GM12878 (cell line): ENCODE measurements at regions not wholly inside any gene's neighbourhood (a gene's known extent, or its start where the extent isn't known, plus 50 kb on each side); places are given as distances from the start of the nearest gene placed in this dataset.

Experiments
- ATAC-seq: fragments of 200-7000 bp; cut with Tn5 transposase; 3 replicates; pipeline ENCODE4 v1.9.1; 2020; ENCODE audit warnings: mild to moderate bottlenecking, moderate library complexity
- BruUV-seq: library from RNA; stranded (reverse); fragments of 400-500 nt; replicated peaks from 2 replicates; lab custom pipeline; 2021; lab: Mats Ljungman, UMichigan
- CTCF ChIA-PET: fragments of 300-600 bp; sonication (Branson Sonifier 250); formaldehyde crosslinking; extraction: SDS; loops from one replicate; lab custom pipeline; 2021; ENCODE audit warnings: inconsistent platforms; lab: Yijun Ruan, JAX
- POLR2A ChIA-PET: fragments of 350-600 bp; formaldehyde crosslinking; extraction: SDS; loops from one replicate; lab custom pipeline; 2021; ENCODE audit warnings: inconsistent platforms; lab: Charles Lee
- RAD21 ChIA-PET: fragments of 300-600 bp; sonication (Branson Sonifier 250); formaldehyde crosslinking; loops from one replicate; lab custom pipeline; 2023; ENCODE audit warnings: antibody characterized with exemption; ENCODE audit not compliant: unreplicated experiment; lab: Charles Lee
- SMC1A ChIA-PET: fragments of 300-600 bp; sonication (Branson Sonifier 250); formaldehyde crosslinking; loops from one replicate; lab custom pipeline; 2023; ENCODE audit not compliant: unreplicated experiment, uncharacterized antibody; lab: Charles Lee
- DNase-seq: peaks from one replicate; pipeline ENCODE4 v3.0.0-alpha.2; 2011; ENCODE audit warnings: low read depth, low spot score
- FAIRE-seq: peaks from 3 replicates; lab custom pipeline; 2011; peaks lifted over from hg19 to GRCh38; lab: Jason Lieb, UNC
- H2AFZ ChIP-seq: 2 replicates; pipeline ENCODE4 v1.6.0; 2011; ENCODE audit warnings: low read depth, low read length, control low read depth; ENCODE audit not compliant: control insufficient read depth
- H3K27ac ChIP-seq: 2 replicates; pipeline ENCODE4 v1.5.1; 2011; ENCODE audit warnings: control low read depth; ENCODE audit not compliant: control insufficient read depth, insufficient read depth
- H3K27me3 ChIP-seq, 2 experiments: replicated peaks in 1 of 2; 2 replicates each; pipeline versions ENCODE4 v1.6.0 to v1.6.1; 2011; ENCODE audit warnings: low read length in 1 of 2; ENCODE audit not compliant: control insufficient read depth in 2 of 2, insufficient read depth in 2 of 2
- H3K36me3 ChIP-seq, 2 experiments: 2 replicates each; pipeline ENCODE4 v1.5.1; 2011; ENCODE audit warnings: low read length in 1 of 2; ENCODE audit not compliant: control insufficient read depth in 2 of 2, insufficient read depth in 2 of 2
- H3K4me1 ChIP-seq: 2 replicates; pipeline ENCODE4 v1.6.1; 2011; ENCODE audit warnings: mild to moderate bottlenecking, low read length, moderate library complexity, mixed read lengths; ENCODE audit not compliant: control insufficient read depth, insufficient read depth
- H3K4me2 ChIP-seq: 2 replicates; pipeline ENCODE4 v1.6.0; 2011; ENCODE audit warnings: control low read depth; ENCODE audit not compliant: control insufficient read depth, insufficient read depth
- H3K4me3 ChIP-seq: fragments of 200-600 bp; sonication (generic); 2 replicates; pipeline ENCODE4 v1.5.1; 2016
- H3K79me2 ChIP-seq: 2 replicates; pipeline ENCODE4 v1.6.0; 2011; ENCODE audit warnings: low read length; ENCODE audit not compliant: control insufficient read depth, insufficient read depth
- H3K9ac ChIP-seq: 2 replicates; pipeline ENCODE4 v1.8.0; 2011; ENCODE audit warnings: low read length, control low read depth, mixed read lengths; ENCODE audit not compliant: control insufficient read depth, insufficient read depth
- H3K9me3 ChIP-seq: replicated peaks from 3 replicates; pipeline ENCODE4 v1.5.1; 2011; ENCODE audit warnings: mild to moderate bottlenecking, low read length; ENCODE audit not compliant: control insufficient read depth, insufficient read depth
- H4K20me1 ChIP-seq: 2 replicates; pipeline ENCODE4 v1.6.0; 2011; ENCODE audit not compliant: control insufficient read depth, insufficient read depth
- CHD4 ChIP-seq: fragments of 200-600 bp; sonication (generic); IDR thresholded peaks from 2 replicates; pipeline ENCODE4 v1.6.1; 2016; ENCODE audit warnings: mild to moderate bottlenecking
- HCFC1 ChIP-seq: fragments of 150-350 bp; IDR thresholded peaks from 2 replicates; pipeline ENCODE4 v1.6.1; 2014; ENCODE audit warnings: low read length
- JUNB ChIP-seq: IDR thresholded peaks from 2 replicates; pipeline ENCODE4 v1.6.1; 2016; ENCODE audit warnings: antibody characterized with exemption, mild to moderate bottlenecking
- KLF5 ChIP-seq: fragments of 450-650 bp; IDR thresholded peaks from 2 replicates; pipeline ENCODE4 v1.6.1; 2014; ENCODE audit warnings: mild to moderate bottlenecking; ENCODE audit not compliant: partially characterized antibody
- MEF2B ChIP-seq: fragments of 450-650 bp; IDR thresholded peaks from 2 replicates; pipeline ENCODE4 v1.6.1; 2018; ENCODE audit warnings: mild to moderate bottlenecking, moderate library complexity; ENCODE audit not compliant: partially characterized antibody, poor library complexity, severe bottlenecking
- SIX5 ChIP-seq: IDR thresholded peaks from 2 replicates; pipeline ENCODE4 v1.6.1; 2011; ENCODE audit warnings: mild to moderate bottlenecking, low read depth, low read length, moderate library complexity; ENCODE audit not compliant: severe bottlenecking
- WGBS: methylation state at CpG from one replicate; pipeline ENCODE4 v1.1.6; 2016; ENCODE audit warnings: low lambda C conversion rate; ENCODE audit not compliant: insufficient replicate concordance, insufficient coverage; ENCODE audit errors: missing lambda C conversion rate; 5-methylcytosine and 5-hydroxymethylcytosine counted together
- in situ Hi-C: fragments of 300-500 bp; cut with MboI; formaldehyde crosslinking; loops from 9 replicates; pipeline ENCODE4 v1.14.3; 2018; ENCODE audit warnings: mixed read lengths
- intact Hi-C: fragments of 100-400 bp; cut with micrococcal nuclease; formaldehyde crosslinking; loops from one replicate; pipeline ENCODE4 v1.14.2; 2022; ENCODE audit not compliant: unreplicated experiment
- TF ChIP-seq, protein P1 (sequence below): fragments of 450-650 bp; IDR thresholded peaks from 2 replicates; pipeline ENCODE4 v1.6.1; 2014; ENCODE audit warnings: mild to moderate bottlenecking
- TF ChIP-seq, protein P2 (sequence below): fragments of 450-650 bp; IDR thresholded peaks from 2 replicates; pipeline ENCODE4 v1.6.1; 2017; ENCODE audit warnings: mild to moderate bottlenecking, moderate library complexity

DNA sequence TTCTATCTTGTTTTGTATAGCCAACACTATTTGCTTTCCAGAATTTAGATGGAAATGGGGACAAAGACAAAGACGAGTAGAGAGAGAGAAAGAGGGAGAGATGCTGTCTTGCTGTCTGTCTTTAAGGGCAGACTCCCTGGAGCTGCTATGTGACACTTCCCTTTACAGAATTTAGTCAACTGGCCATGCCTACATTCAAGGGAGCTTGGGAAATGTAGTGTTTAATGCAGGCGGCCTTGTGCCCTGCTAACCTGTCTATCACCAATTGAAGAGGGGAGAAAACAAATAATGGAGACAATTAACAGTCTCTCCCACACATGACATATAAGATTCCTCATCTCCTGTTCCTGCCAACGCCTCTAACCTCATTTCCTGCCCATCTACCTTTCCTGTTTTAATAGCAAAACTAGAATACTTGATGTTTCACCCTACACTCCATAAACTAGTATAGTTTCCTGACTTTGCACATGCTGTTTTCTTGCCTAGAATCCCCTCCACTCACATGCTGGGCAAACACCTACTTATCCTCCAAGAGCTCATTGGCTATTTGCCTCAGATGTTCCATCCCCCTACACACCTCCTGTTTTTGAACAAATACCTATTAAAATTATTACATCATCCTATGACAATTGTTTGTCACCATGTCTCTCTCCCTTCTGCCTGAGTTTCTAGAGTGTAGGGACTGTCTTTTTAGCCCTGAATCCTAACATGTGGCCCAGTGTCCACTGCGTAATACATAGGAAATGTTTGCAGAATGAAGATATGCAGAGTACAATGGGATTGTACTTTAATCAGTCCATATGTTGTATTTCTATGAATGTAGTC lies 117.2 kb downstream of the SLC25A24 start:
- POLR2A ChIA-PET: no interaction called here
- FAIRE-seq (no peak), ATAC-seq (peak; percentile 72), DNase-seq (no peak)
- no peak overlapping the region for H2AFZ ChIP-seq
- BruUV-seq: no TSS peak
- H3K4me3 ChIP-seq: no peak overlapping the region
- no peaks in the 10 kb centered on the region; the same call in 1 of the 2 replicates for H3K4me1 ChIP-seq
- intact Hi-C loops (no loop called here), in situ Hi-C loops (no loop called here)
- peaks cover 0 to 2% of the 10 kb centered on the region in 2 experiments; a peak in 1 of 4 replicates for H3K27me3 ChIP-seq
- peak; percentile 28; the same call in 1 of the 2 replicates for TF ChIP-seq JUNB
- peak; percentile 41 for TF ChIP-seq SIX5
- 0 out of 2 replicates have a peak, but pooled peaks have one; percentile 16 for TF ChIP-seq HCFC1
- TF ChIP-seq, protein P1, sequence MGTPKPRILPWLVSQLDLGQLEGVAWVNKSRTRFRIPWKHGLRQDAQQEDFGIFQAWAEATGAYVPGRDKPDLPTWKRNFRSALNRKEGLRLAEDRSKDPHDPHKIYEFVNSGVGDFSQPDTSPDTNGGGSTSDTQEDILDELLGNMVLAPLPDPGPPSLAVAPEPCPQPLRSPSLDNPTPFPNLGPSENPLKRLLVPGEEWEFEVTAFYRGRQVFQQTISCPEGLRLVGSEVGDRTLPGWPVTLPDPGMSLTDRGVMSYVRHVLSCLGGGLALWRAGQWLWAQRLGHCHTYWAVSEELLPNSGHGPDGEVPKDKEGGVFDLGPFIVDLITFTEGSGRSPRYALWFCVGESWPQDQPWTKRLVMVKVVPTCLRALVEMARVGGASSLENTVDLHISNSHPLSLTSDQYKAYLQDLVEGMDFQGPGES: no peak
- no peaks in the 10 kb centered on the region for H3K9me3 ChIP-seq
- H3K79me2 ChIP-seq: no peaks in the 10 kb centered on the region
- CTCF ChIA-PET: interaction anchor here (2.6 kb wide), 1 partner anchor 301 kb away, joined by 7 read pairs; no protein-coding TSS in a partner anchor
- no peaks in the 10 kb centered on the region for H3K36me3 ChIP-seq
- 19% methylated on average over 4 of the region's 4 CpGs for WGBS
- SMC1A ChIA-PET: interaction anchor here (0.6 kb wide), 1 partner anchor 146 kb away, joined by 3 read pairs; no protein-coding TSS in a partner anchor
- RAD21 ChIA-PET: no interaction called here
- H4K20me1 ChIP-seq: no peaks in the 10 kb centered on the region
- H3K9ac ChIP-seq: no peak overlapping the region
- H3K4me2 ChIP-seq: no peak overlapping the region
- H3K27ac ChIP-seq: no peak overlapping the region

DNA sequence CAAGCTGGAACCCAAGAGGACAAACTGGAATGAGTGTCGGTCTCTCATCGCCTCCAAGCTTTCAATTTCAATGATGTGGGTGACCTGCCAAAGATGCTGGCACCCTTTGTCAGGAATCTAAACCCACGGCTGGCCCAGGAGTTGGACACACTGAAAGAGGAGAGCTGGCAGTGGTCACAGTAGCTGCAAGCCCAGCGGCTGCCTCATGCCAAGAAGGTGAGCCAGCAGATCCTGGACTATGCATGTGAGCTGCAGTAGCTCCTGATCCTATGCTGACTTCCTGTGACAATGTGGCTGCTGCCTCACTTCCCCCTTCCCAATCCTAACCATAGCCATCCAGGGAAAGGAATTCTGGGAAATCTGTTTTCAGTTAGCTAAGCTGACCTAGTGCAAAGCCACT lies 117.0 kb upstream of the VAV3 start:
- Histone ChIP-seq H4K20me1 (no peaks in the 10 kb centered on the region), H3K27me3 (no peaks in the 10 kb centered on the region), H3K9ac (no peak overlapping the region), H3K4me3 (no peak overlapping the region), H3K4me1 (no peaks in the 10 kb centered on the region; the same call in 1 of the 2 replicates), H3K4me2 (no peak overlapping the region), H3K36me3 (no peaks in the 10 kb centered on the region), H3K27ac (no peak overlapping the region), H3K9me3 (no peaks in the 10 kb centered on the region), H2AFZ (no peak overlapping the region), H3K79me2 (no peaks in the 10 kb centered on the region)
- no TSS peak for BruUV-seq
- intact Hi-C loops: no loop called here
- FAIRE-seq (no peak), DNase-seq (no peak), ATAC-seq (no peak)
- POLR2A ChIA-PET: no interaction called here
- CTCF ChIA-PET: interaction anchor here (2.6 kb wide), 1 partner anchor 300 kb away, joined by 7 read pairs; no protein-coding TSS in a partner anchor
- SMC1A ChIA-PET: interaction anchor here (0.6 to 1.7 kb wide), 3 partner anchors 36 to 299 kb away, joined by 3 to 4 read pairs (median 3); no protein-coding TSS in a partner anchor
- RAD21 ChIA-PET: no interaction called here
- 59% methylated on average over 4 of the region's 4 CpGs for WGBS
- in situ Hi-C loops: no loop called here
- TF ChIP-seq MEF2B (no peak), CHD4 (no peak), KLF5 (no peak)
- TF ChIP-seq, protein P2, sequence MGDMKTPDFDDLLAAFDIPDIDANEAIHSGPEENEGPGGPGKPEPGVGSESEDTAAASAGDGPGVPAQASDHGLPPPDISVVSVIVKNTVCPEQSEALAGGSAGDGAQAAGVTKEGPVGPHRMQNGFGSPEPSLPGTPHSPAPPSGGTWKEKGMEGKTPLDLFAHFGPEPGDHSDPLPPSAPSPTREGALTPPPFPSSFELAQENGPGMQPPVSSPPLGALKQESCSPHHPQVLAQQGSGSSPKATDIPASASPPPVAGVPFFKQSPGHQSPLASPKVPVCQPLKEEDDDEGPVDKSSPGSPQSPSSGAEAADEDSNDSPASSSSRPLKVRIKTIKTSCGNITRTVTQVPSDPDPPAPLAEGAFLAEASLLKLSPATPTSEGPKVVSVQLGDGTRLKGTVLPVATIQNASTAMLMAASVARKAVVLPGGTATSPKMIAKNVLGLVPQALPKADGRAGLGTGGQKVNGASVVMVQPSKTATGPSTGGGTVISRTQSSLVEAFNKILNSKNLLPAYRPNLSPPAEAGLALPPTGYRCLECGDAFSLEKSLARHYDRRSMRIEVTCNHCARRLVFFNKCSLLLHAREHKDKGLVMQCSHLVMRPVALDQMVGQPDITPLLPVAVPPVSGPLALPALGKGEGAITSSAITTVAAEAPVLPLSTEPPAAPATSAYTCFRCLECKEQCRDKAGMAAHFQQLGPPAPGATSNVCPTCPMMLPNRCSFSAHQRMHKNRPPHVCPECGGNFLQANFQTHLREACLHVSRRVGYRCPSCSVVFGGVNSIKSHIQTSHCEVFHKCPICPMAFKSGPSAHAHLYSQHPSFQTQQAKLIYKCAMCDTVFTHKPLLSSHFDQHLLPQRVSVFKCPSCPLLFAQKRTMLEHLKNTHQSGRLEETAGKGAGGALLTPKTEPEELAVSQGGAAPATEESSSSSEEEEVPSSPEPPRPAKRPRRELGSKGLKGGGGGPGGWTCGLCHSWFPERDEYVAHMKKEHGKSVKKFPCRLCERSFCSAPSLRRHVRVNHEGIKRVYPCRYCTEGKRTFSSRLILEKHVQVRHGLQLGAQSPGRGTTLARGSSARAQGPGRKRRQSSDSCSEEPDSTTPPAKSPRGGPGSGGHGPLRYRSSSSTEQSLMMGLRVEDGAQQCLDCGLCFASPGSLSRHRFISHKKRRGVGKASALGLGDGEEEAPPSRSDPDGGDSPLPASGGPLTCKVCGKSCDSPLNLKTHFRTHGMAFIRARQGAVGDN: no peak
